GM13977 (cell line): ENCODE measurements at regions not wholly inside any gene's neighbourhood (a gene's known extent, or its start where the extent isn't known, plus 50 kb on each side); places are given as distances from the start of the nearest gene placed in this dataset.

Experiments
- DNase-seq: peaks from one replicate; pipeline ENCODE4 v3.0.0; 2012; ENCODE audit warnings: low spot score
- CTCF ChIP-seq: IDR thresholded peaks from 2 replicates; pipeline ENCODE4 v1.5.1; 2012; ENCODE audit warnings: mild to moderate bottlenecking, control low read depth; ENCODE audit not compliant: insufficient read depth; ENCODE audit errors: extremely low read depth, missing control alignments
- in situ Hi-C: fragments of 300-500 bp; cut with MboI; formaldehyde crosslinking; loops from one replicate; pipeline ENCODE4 v1.12.0; 2022; ENCODE audit warnings: low sequenced_read_pairs, low pct_unique_long_range_greater_than_20kb, mixed read lengths, inconsistent platforms; ENCODE audit not compliant: unreplicated experiment

GRCh38 chr1:10853701-10854100 is 57.3 kb upstream of the CASZ1 start:
- no peak for DNase-seq
- in situ Hi-C loops = no loop called here
- TF ChIP-seq CTCF = no peak

- no peak for TF ChIP-seq CTCF
- in situ Hi-C loops = no loop called here
- DNase-seq = no peak
These were observed 58.5 kb upstream of the CASZ1 start for GRCh38 chr1:10854856-10855459.

- in situ Hi-C loops = no loop called here
- no peak for TF ChIP-seq CTCF
- DNase-seq = no peak
These were observed 59.8 kb upstream of the CASZ1 start for GRCh38 chr1:10856176-10856683.

GRCh38 chr1:10856863-10857598 is 60.6 kb upstream of the CASZ1 start:
- in situ Hi-C loops = no loop called here
- no peak for TF ChIP-seq CTCF
- DNase-seq = no peak

GRCh38 chr1:10857687-10858086 is 61.2 kb upstream of the CASZ1 start:
- in situ Hi-C loops = no loop called here
- no peak for TF ChIP-seq CTCF
- DNase-seq = no peak

GRCh38 chr1:10860218-10860617 is 63.8 kb upstream of the CASZ1 start:
- TF ChIP-seq CTCF = no peak
- in situ Hi-C loops = no loop called here
- no peak for DNase-seq
